ENCODE measurements at regions not wholly inside any gene's neighbourhood (a gene's known extent, or its start where the extent isn't known, plus 50 kb on each side); places are given as distances from the start of the nearest gene placed in this dataset.

GRCh38 chr10:4075443-4075842 is 290.4 kb upstream of the KLF6 start:
- TF ChIP-seq CTCF (IDR thresholded peaks at IDR 0.05): no peak
- DNase-seq (ENCODE audit: extremely low spot score, unreplicated experiment): no peak
- no peak overlapping the region for H3K4me3 Mint-ChIP-seq (ENCODE audit: unreplicated experiment)
- peaks cover 14% of the 10 kb centered on the region for H3K9me3 Mint-ChIP-seq (ENCODE audit: unreplicated experiment)
- no peaks in the 10 kb centered on the region for H3K27me3 Mint-ChIP-seq (ENCODE audit: unreplicated experiment)
- H3K27ac Mint-ChIP-seq (ENCODE audit: unreplicated experiment): peak overlapping the region; percentile 84
- no peaks in the 10 kb centered on the region for H3K36me3 Mint-ChIP-seq (ENCODE audit: unreplicated experiment)
- peaks cover 38% of the 10 kb centered on the region for H3K4me1 Mint-ChIP-seq (ENCODE audit: unreplicated experiment)

GRCh38 chr10:4074545-4075407 is 289.8 kb upstream of the KLF6 start:
- Mint-ChIP-seq H3K36me3 (ENCODE audit: unreplicated experiment) (no peaks in the 10 kb centered on the region), H3K27me3 (ENCODE audit: unreplicated experiment) (no peaks in the 10 kb centered on the region), H3K27ac (ENCODE audit: unreplicated experiment) (peak overlapping the region; percentile 84), H3K9me3 (ENCODE audit: unreplicated experiment) (peaks cover 14% of the 10 kb centered on the region), H3K4me1 (ENCODE audit: unreplicated experiment) (peaks cover 38% of the 10 kb centered on the region), H3K4me3 (ENCODE audit: unreplicated experiment) (no peak overlapping the region)
- no peak for TF ChIP-seq CTCF (IDR thresholded peaks at IDR 0.05)
- DNase-seq (ENCODE audit: extremely low spot score, unreplicated experiment): no peak

- H3K4me1 Mint-ChIP-seq (ENCODE audit: unreplicated experiment): peaks cover 38% of the 10 kb centered on the region
- peaks cover 14% of the 10 kb centered on the region for H3K9me3 Mint-ChIP-seq (ENCODE audit: unreplicated experiment)
- H3K27me3 Mint-ChIP-seq (ENCODE audit: unreplicated experiment): no peaks in the 10 kb centered on the region
- H3K36me3 Mint-ChIP-seq (ENCODE audit: unreplicated experiment): no peaks in the 10 kb centered on the region
- TF ChIP-seq CTCF (IDR thresholded peaks at IDR 0.05): no peak
- peak overlapping the region; percentile 84 for H3K27ac Mint-ChIP-seq (ENCODE audit: unreplicated experiment)
- DNase-seq (ENCODE audit: extremely low spot score, unreplicated experiment): no peak
- no peak overlapping the region for H3K4me3 Mint-ChIP-seq (ENCODE audit: unreplicated experiment)
These were observed 288.9 kb upstream of the KLF6 start for GRCh38 chr10:4073912-4074311.

GRCh38 chr10:4070921-4071660 is 286.1 kb upstream of the KLF6 start:
- peaks cover 14% of the 10 kb centered on the region for H3K9me3 Mint-ChIP-seq (ENCODE audit: unreplicated experiment)
- no peaks in the 10 kb centered on the region for H3K27me3 Mint-ChIP-seq (ENCODE audit: unreplicated experiment)
- H3K4me3 Mint-ChIP-seq (ENCODE audit: unreplicated experiment): no peak overlapping the region
- TF ChIP-seq CTCF (IDR thresholded peaks at IDR 0.05): no peak
- no peak for DNase-seq (ENCODE audit: extremely low spot score, unreplicated experiment)
- peaks cover 38% of the 10 kb centered on the region for H3K4me1 Mint-ChIP-seq (ENCODE audit: unreplicated experiment)
- no peaks in the 10 kb centered on the region for H3K36me3 Mint-ChIP-seq (ENCODE audit: unreplicated experiment)
- peak overlapping the region; percentile 20 for H3K27ac Mint-ChIP-seq (ENCODE audit: unreplicated experiment)

GRCh38 chr10:4070184-4070583 is 285.2 kb upstream of the KLF6 start:
- H3K36me3 Mint-ChIP-seq (ENCODE audit: unreplicated experiment): no peaks in the 10 kb centered on the region
- no peak overlapping the region for H3K4me3 Mint-ChIP-seq (ENCODE audit: unreplicated experiment)
- H3K27ac Mint-ChIP-seq (ENCODE audit: unreplicated experiment): no peak overlapping the region
- H3K27me3 Mint-ChIP-seq (ENCODE audit: unreplicated experiment): no peaks in the 10 kb centered on the region
- H3K4me1 Mint-ChIP-seq (ENCODE audit: unreplicated experiment): peaks cover 31% of the 10 kb centered on the region
- TF ChIP-seq CTCF (IDR thresholded peaks at IDR 0.05): no peak
- H3K9me3 Mint-ChIP-seq (ENCODE audit: unreplicated experiment): peaks cover 7% of the 10 kb centered on the region
- no peak for DNase-seq (ENCODE audit: extremely low spot score, unreplicated experiment)

All from osteocyte (in vitro differentiated cells).